ENCODE measurements at regions not wholly inside any gene's neighbourhood (a gene's known extent, or its start where the extent isn't known, plus 50 kb on each side); places are given as distances from the start of the nearest gene placed in this dataset.

DNA sequence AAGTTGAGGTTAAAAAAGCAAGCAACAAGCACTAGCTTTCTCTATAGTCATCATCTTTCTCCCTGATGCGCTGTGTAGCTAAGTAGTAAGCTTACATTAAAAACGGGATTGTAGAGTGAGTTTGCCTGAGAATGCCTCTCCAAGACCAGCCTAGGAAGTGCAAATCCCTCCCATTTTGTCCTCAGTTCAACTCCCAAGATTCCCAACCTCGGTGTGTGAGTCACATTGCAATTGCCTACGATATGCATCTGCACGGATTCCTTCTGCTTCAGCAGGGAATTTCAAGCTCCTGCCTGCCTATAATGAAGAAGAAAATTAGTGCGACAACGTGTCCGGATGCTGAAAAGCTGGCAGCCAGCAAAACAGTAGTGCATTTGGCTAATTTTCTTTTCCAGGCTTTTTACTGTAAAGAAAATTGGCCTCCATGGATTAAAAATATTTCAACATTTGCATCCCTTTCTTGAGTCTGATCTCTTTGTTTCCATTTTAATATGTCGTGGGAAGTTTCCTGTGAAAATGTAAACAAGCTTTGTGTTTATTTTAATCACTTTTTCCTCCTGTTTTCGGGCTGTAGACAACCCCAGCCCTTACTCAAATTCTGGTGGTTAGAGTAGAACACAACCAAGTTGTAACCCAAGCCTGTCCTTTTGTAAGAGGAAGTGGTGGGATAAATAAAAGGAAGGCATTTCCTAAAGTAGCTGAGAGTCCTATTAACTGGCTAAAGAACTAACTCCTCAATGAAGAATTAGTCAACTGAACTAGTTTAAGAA, 58.4 kb upstream of the TET2 start:
- H3K36me3 ChIP-seq (replicated peaks in 1 of 2; ENCODE audit: control insufficient read depth in 1 of 2, insufficient read depth in 2 of 2, low read length in 2 of 2): no peaks in the 10 kb centered on the region
- peaks cover 14 to 28% (median 25%) of the 10 kb centered on the region in 7 donors for H3K9me3 Mint-ChIP-seq
- peak overlapping the region; percentile 62 for H2AFZ ChIP-seq (ENCODE audit: insufficient read depth, low read depth, low read length, poor library complexity, severe bottlenecking)
- H3K4me3 Mint-ChIP-seq: peak overlapping the region in 1 of 2 donors; percentile 17
- DNase-seq: peak in 2 of 3 donors; percentile 4 to 10
- H3K27me3 ChIP-seq (ENCODE audit: control insufficient read depth in 2 of 2, insufficient read depth in 2 of 2, low read length in 2 of 2): no peaks in the 10 kb centered on the region
- H3K36me3 Mint-ChIP-seq: peaks cover 1 to 3% of the 10 kb centered on the region in 2 donors
- H4K20me1 ChIP-seq (ENCODE audit: insufficient read depth, low read length): no peaks in the 10 kb centered on the region
- H3K27ac Mint-ChIP-seq: peak overlapping the region in 1 of 7 donors; percentile 14
- 64% methylated on average over 3 of the region's 10 CpGs for WGBS (ENCODE audit: insufficient coverage)
- peaks cover 13 to 19% of the 10 kb centered on the region in 2 donors for H3K4me1 ChIP-seq (ENCODE audit: control insufficient read depth in 1 of 2, insufficient read depth in 2 of 2, low read length in 2 of 2)
- H3K9ac ChIP-seq (ENCODE audit: insufficient read depth, low read length, poor library complexity, severe bottlenecking): no peak overlapping the region
- TF ChIP-seq, protein P1, sequence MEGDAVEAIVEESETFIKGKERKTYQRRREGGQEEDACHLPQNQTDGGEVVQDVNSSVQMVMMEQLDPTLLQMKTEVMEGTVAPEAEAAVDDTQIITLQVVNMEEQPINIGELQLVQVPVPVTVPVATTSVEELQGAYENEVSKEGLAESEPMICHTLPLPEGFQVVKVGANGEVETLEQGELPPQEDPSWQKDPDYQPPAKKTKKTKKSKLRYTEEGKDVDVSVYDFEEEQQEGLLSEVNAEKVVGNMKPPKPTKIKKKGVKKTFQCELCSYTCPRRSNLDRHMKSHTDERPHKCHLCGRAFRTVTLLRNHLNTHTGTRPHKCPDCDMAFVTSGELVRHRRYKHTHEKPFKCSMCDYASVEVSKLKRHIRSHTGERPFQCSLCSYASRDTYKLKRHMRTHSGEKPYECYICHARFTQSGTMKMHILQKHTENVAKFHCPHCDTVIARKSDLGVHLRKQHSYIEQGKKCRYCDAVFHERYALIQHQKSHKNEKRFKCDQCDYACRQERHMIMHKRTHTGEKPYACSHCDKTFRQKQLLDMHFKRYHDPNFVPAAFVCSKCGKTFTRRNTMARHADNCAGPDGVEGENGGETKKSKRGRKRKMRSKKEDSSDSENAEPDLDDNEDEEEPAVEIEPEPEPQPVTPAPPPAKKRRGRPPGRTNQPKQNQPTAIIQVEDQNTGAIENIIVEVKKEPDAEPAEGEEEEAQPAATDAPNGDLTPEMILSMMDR (IDR thresholded peaks at IDR 0.05): no peak
- peaks cover 7 to 27% of the 10 kb centered on the region in 2 donors for H3K9me3 ChIP-seq (replicated peaks in 1 of 2; ENCODE audit: control insufficient read depth in 1 of 2, insufficient read depth in 1 of 2, low read length in 2 of 2)
- H3K4me2 ChIP-seq (replicated peaks; ENCODE audit: extremely low read depth, low read length, poor library complexity, severe bottlenecking): no peak overlapping the region
- peaks cover 29% of the 10 kb centered on the region for H3K4me1 Mint-ChIP-seq
- H3K27me3 Mint-ChIP-seq (ENCODE audit: low read depth in 3 of 3): peaks cover 0 to 2% (median 0%) of the 10 kb centered on the region in 3 donors
- H3K4me3 ChIP-seq (replicated peaks in 1 of 3; ENCODE audit: low read depth in 2 of 3, low read length in 3 of 3): no peak overlapping the region
- peak overlapping the region in 1 of 2 donors; percentile 9 for H3K27ac ChIP-seq (ENCODE audit: low read depth in 1 of 2, low read length in 2 of 2)
- no peaks in the 10 kb centered on the region for H3K79me2 ChIP-seq (ENCODE audit: insufficient read depth, low read length)
- intact Hi-C loops (cut with micrococcal nuclease): no loop called here

DNA sequence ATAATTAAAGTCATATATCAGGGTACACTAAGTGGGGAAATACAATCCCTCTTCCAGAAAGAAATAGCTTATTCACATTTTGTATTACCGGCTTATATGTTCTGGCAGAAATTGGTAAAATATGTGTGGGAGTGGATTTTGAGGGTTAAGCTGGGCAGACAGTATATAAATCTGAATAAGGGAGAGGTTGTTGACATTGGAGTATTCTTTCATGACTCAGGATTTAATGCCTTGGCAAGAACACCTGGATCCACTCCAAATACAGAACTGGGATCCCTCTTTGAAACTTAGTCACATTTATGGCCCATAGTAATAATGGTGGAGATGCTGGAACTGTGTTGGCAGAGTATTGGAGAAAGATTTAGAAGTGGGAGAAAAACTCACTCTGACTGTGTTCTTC, 54.3 kb upstream of the TET2 start:
- no peak overlapping the region for H2AFZ ChIP-seq (ENCODE audit: insufficient read depth, low read depth, low read length, poor library complexity, severe bottlenecking)
- H3K36me3 ChIP-seq (replicated peaks in 1 of 2; ENCODE audit: control insufficient read depth in 1 of 2, insufficient read depth in 2 of 2, low read length in 2 of 2): no peaks in the 10 kb centered on the region
- TF ChIP-seq, protein P1 (IDR thresholded peaks at IDR 0.05): no peak
- peaks cover 13 to 19% of the 10 kb centered on the region in 2 donors for H3K4me1 ChIP-seq (ENCODE audit: control insufficient read depth in 1 of 2, insufficient read depth in 2 of 2, low read length in 2 of 2)
- no CpG with 5 or more reads among the region's 1 CpG for WGBS (ENCODE audit: insufficient coverage)
- intact Hi-C loops (cut with micrococcal nuclease): no loop called here
- Mint-ChIP-seq H3K27ac (no peak overlapping the region), H3K36me3 (peaks cover 3 to 4% of the 10 kb centered on the region in 2 donors), H3K4me3 (no peak overlapping the region), H3K9me3 (peaks cover 24 to 56% (median 46%) of the 10 kb centered on the region in 7 donors), H3K4me1 (peaks cover 19% of the 10 kb centered on the region), H3K27me3 (ENCODE audit: low read depth in 3 of 3) (no peaks in the 10 kb centered on the region)
- H4K20me1 ChIP-seq (ENCODE audit: insufficient read depth, low read length): no peaks in the 10 kb centered on the region
- no peaks in the 10 kb centered on the region for H3K27me3 ChIP-seq (ENCODE audit: control insufficient read depth in 2 of 2, insufficient read depth in 2 of 2, low read length in 2 of 2)
- H3K79me2 ChIP-seq (ENCODE audit: insufficient read depth, low read length): no peaks in the 10 kb centered on the region
- H3K9me3 ChIP-seq (replicated peaks in 1 of 2; ENCODE audit: control insufficient read depth in 1 of 2, insufficient read depth in 1 of 2, low read length in 2 of 2): peaks cover 16 to 67% of the 10 kb centered on the region in 2 donors
- no peak overlapping the region for H3K27ac ChIP-seq (ENCODE audit: low read depth in 1 of 2, low read length in 2 of 2)
- DNase-seq: no peak
- H3K4me2 ChIP-seq (replicated peaks; ENCODE audit: extremely low read depth, low read length, poor library complexity, severe bottlenecking): no peak overlapping the region
- no peak overlapping the region for H3K4me3 ChIP-seq (replicated peaks in 1 of 3; ENCODE audit: low read depth in 2 of 3, low read length in 3 of 3)
- no peak overlapping the region for H3K9ac ChIP-seq (ENCODE audit: insufficient read depth, low read length, poor library complexity, severe bottlenecking)
